T-helper 17 cell (primary cell): ENCODE measurements at regions not wholly inside any gene's neighbourhood (a gene's known extent, or its start where the extent isn't known, plus 50 kb on each side); places are given as distances from the start of the nearest gene placed in this dataset.

Source experiments
- ATAC-seq: fragments of 150-1000 bp; cut with Tn5 transposase; 2 replicates; pipeline ENCODE4 v1.10.0; 2021; ENCODE audit warnings: mild to moderate bottlenecking, moderate library complexity
- DNase-seq, 3 donors: peaks; one replicate each; pipeline versions ENCODE4 v3.0.0 to v3.0.0-alpha.2; 2020 to 2021
- H3K9me3 ChIP-seq: one replicate; pipeline ENCODE4 v1.7.0; 2013; ENCODE audit warnings: low read length, mild to moderate bottlenecking; ENCODE audit not compliant: control insufficient read depth, poor library complexity, severe bottlenecking
- H3K27ac Mint-ChIP-seq: one replicate; pipeline ENCODE4 v1.8.0; 2022; ENCODE audit warnings: mild to moderate bottlenecking, moderate library complexity, mixed read lengths
- H3K27me3 Mint-ChIP-seq: one replicate; pipeline ENCODE4 v1.8.0; 2022; ENCODE audit warnings: mixed read lengths
- H3K36me3 Mint-ChIP-seq: one replicate; pipeline ENCODE4 v1.8.0; 2022; ENCODE audit warnings: low read depth, mixed read lengths
- H3K4me1 Mint-ChIP-seq: one replicate; pipeline ENCODE4 v1.8.0; 2022; ENCODE audit warnings: mild to moderate bottlenecking, mixed read lengths
- H3K4me3 Mint-ChIP-seq: one replicate; pipeline ENCODE4 v1.8.0; 2022; ENCODE audit warnings: mild to moderate bottlenecking, moderate library complexity, mixed read lengths

GRCh38 chr2:133674433-133675331, 106.4 kb upstream of the NCKAP5 start:
- Mint-ChIP-seq H3K4me1 (no peaks in the 10 kb centered on the region), H3K27me3 (peaks cover 17% of the 10 kb centered on the region), H3K27ac (no peak overlapping the region), H3K4me3 (no peak overlapping the region), H3K36me3 (no peaks in the 10 kb centered on the region)
- DNase-seq (no peak), ATAC-seq (no peak)
- peaks cover 3% of the 10 kb centered on the region for H3K9me3 ChIP-seq

GRCh38 chr2:133676392-133677130, 108.3 kb upstream of the NCKAP5 start:
- H3K9me3 ChIP-seq = peaks cover 3% of the 10 kb centered on the region
- DNase-seq (no peak), ATAC-seq (no peak)
- H3K27ac Mint-ChIP-seq = no peak overlapping the region
- H3K4me3 Mint-ChIP-seq = no peak overlapping the region
- H3K4me1 Mint-ChIP-seq = no peaks in the 10 kb centered on the region
- no peaks in the 10 kb centered on the region for H3K36me3 Mint-ChIP-seq
- H3K27me3 Mint-ChIP-seq = peaks cover 19% of the 10 kb centered on the region

- H3K9me3 ChIP-seq = peaks cover 3% of the 10 kb centered on the region
- Mint-ChIP-seq H3K4me3 (no peak overlapping the region), H3K27ac (no peak overlapping the region), H3K36me3 (no peaks in the 10 kb centered on the region), H3K4me1 (no peaks in the 10 kb centered on the region), H3K27me3 (peaks cover 16% of the 10 kb centered on the region)
- ATAC-seq = no peak
- DNase-seq = no peak
These were observed 112.2 kb upstream of the NCKAP5 start for GRCh38 chr2:133680343-133681049.

- H3K36me3 Mint-ChIP-seq = no peaks in the 10 kb centered on the region
- DNase-seq (no peak), ATAC-seq (no peak)
- peaks cover 9% of the 10 kb centered on the region for H3K27me3 Mint-ChIP-seq
- no peaks in the 10 kb centered on the region for H3K4me1 Mint-ChIP-seq
- no peak overlapping the region for H3K27ac Mint-ChIP-seq
- peaks cover 3% of the 10 kb centered on the region for H3K9me3 ChIP-seq
- no peak overlapping the region for H3K4me3 Mint-ChIP-seq
These were observed 114.1 kb upstream of the NCKAP5 start for GRCh38 chr2:133682347-133682746.

GRCh38 chr2:133682906-133683305, 114.6 kb upstream of the NCKAP5 start:
- H3K4me1 Mint-ChIP-seq = no peaks in the 10 kb centered on the region
- H3K36me3 Mint-ChIP-seq = no peaks in the 10 kb centered on the region
- ATAC-seq (no peak), DNase-seq (no peak)
- peaks cover 10% of the 10 kb centered on the region for H3K27me3 Mint-ChIP-seq
- peaks cover 3% of the 10 kb centered on the region for H3K9me3 ChIP-seq
- H3K27ac Mint-ChIP-seq = no peak overlapping the region
- no peak overlapping the region for H3K4me3 Mint-ChIP-seq

GRCh38 chr2:133685636-133686215, 117.5 kb upstream of the NCKAP5 start:
- no peak overlapping the region for H3K27ac Mint-ChIP-seq
- no peaks in the 10 kb centered on the region for H3K4me1 Mint-ChIP-seq
- no peak for DNase-seq
- H3K9me3 ChIP-seq = no peaks in the 10 kb centered on the region
- no peak overlapping the region for H3K4me3 Mint-ChIP-seq
- ATAC-seq = no peak
- H3K27me3 Mint-ChIP-seq = peaks cover 10% of the 10 kb centered on the region
- no peaks in the 10 kb centered on the region for H3K36me3 Mint-ChIP-seq

- ATAC-seq (no peak), DNase-seq (no peak)
- Mint-ChIP-seq H3K4me1 (no peaks in the 10 kb centered on the region), H3K4me3 (no peak overlapping the region), H3K27me3 (peaks cover 14% of the 10 kb centered on the region), H3K27ac (no peak overlapping the region), H3K36me3 (no peaks in the 10 kb centered on the region)
- peaks cover 3% of the 10 kb centered on the region for H3K9me3 ChIP-seq
These were observed 122.5 kb upstream of the NCKAP5 start for GRCh38 chr2:133690780-133691179.

GRCh38 chr2:133691336-133691735, 123.1 kb upstream of the NCKAP5 start:
- Mint-ChIP-seq H3K4me3 (no peak overlapping the region), H3K36me3 (no peaks in the 10 kb centered on the region), H3K27ac (no peak overlapping the region), H3K4me1 (no peaks in the 10 kb centered on the region), H3K27me3 (peaks cover 14% of the 10 kb centered on the region)
- ATAC-seq (no peak), DNase-seq (no peak)
- H3K9me3 ChIP-seq = peaks cover 3% of the 10 kb centered on the region

GRCh38 chr2:133705287-133705686, 137.0 kb upstream of the NCKAP5 start:
- ATAC-seq = no peak
- Mint-ChIP-seq H3K4me1 (no peaks in the 10 kb centered on the region), H3K27me3 (peaks cover 14% of the 10 kb centered on the region), H3K27ac (no peak overlapping the region), H3K4me3 (no peak overlapping the region), H3K36me3 (no peaks in the 10 kb centered on the region)
- no peaks in the 10 kb centered on the region for H3K9me3 ChIP-seq
- no peak for DNase-seq

GRCh38 chr2:133710613-133711012, 142.3 kb upstream of the NCKAP5 start:
- Mint-ChIP-seq H3K4me1 (no peaks in the 10 kb centered on the region), H3K36me3 (no peaks in the 10 kb centered on the region), H3K4me3 (no peak overlapping the region), H3K27me3 (peaks cover 6% of the 10 kb centered on the region), H3K27ac (no peak overlapping the region)
- DNase-seq = no peak
- H3K9me3 ChIP-seq = no peaks in the 10 kb centered on the region
- no peak for ATAC-seq

- peaks cover 6% of the 10 kb centered on the region for H3K27me3 Mint-ChIP-seq
- DNase-seq (no peak), ATAC-seq (no peak)
- H3K4me3 Mint-ChIP-seq = no peak overlapping the region
- no peak overlapping the region for H3K27ac Mint-ChIP-seq
- no peaks in the 10 kb centered on the region for H3K36me3 Mint-ChIP-seq
- H3K4me1 Mint-ChIP-seq = no peaks in the 10 kb centered on the region
- H3K9me3 ChIP-seq = no peaks in the 10 kb centered on the region
These were observed 142.9 kb upstream of the NCKAP5 start for GRCh38 chr2:133711201-133711600.

- H3K36me3 Mint-ChIP-seq = no peaks in the 10 kb centered on the region
- H3K27ac Mint-ChIP-seq = no peak overlapping the region
- ATAC-seq (no peak), DNase-seq (no peak)
- H3K9me3 ChIP-seq = no peaks in the 10 kb centered on the region
- H3K4me1 Mint-ChIP-seq = no peaks in the 10 kb centered on the region
- peaks cover 6% of the 10 kb centered on the region for H3K27me3 Mint-ChIP-seq
- no peak overlapping the region for H3K4me3 Mint-ChIP-seq
These were observed 143.5 kb upstream of the NCKAP5 start for GRCh38 chr2:133711806-133712205.

GRCh38 chr2:133712369-133712768, 144.1 kb upstream of the NCKAP5 start:
- ATAC-seq = no peak
- H3K27me3 Mint-ChIP-seq = peaks cover 6% of the 10 kb centered on the region
- no peak overlapping the region for H3K27ac Mint-ChIP-seq
- no peaks in the 10 kb centered on the region for H3K36me3 Mint-ChIP-seq
- no peaks in the 10 kb centered on the region for H3K9me3 ChIP-seq
- no peaks in the 10 kb centered on the region for H3K4me1 Mint-ChIP-seq
- DNase-seq = no peak
- H3K4me3 Mint-ChIP-seq = no peak overlapping the region
